HepG2 (cell line): ENCODE measurements at regions not wholly inside any gene's neighbourhood (a gene's known extent, or its start where the extent isn't known, plus 50 kb on each side); places are given as distances from the start of the nearest gene placed in this dataset.
A peak's percentile ranks its signal among the peaks of the same experiment; 100 is the strongest.

Experiments used
- CCAR2 ChIP-seq: fragments of 200-400 bp; formaldehyde crosslinking; optimal IDR thresholded peaks from 2 replicates; pipeline ENCODE3; 2018; ENCODE audit warnings: low read depth, mild to moderate bottlenecking, low read length, moderate library complexity
- DMTF1 ChIP-seq: sonication (generic); formaldehyde crosslinking; IDR thresholded peaks from 2 replicates; pipeline ENCODE4 v1.4.0; 2020; ENCODE audit warnings: mild to moderate bottlenecking, missing genetic modification reagents
- HNRNPUL1 ChIP-seq: fragments of 200-400 bp; formaldehyde crosslinking; IDR thresholded peaks from 2 replicates; pipeline ENCODE4 v1.6.1; 2017; ENCODE audit warnings: low read depth, mild to moderate bottlenecking, low read length, moderate library complexity
- KAT7 ChIP-seq: IDR thresholded peaks from 2 replicates; pipeline ENCODE4 v1.6.1; 2018; ENCODE audit warnings: borderline replicate concordance, missing compliant biosample characterization
- KAT8 ChIP-seq: IDR thresholded peaks from 2 replicates; pipeline ENCODE4 v1.6.1; 2016; ENCODE audit warnings: missing genetic modification reagents, missing compliant biosample characterization
- KLF13 ChIP-seq: sonication (generic); formaldehyde crosslinking; IDR thresholded peaks from 2 replicates; pipeline ENCODE4 v1.4.0; 2020; ENCODE audit warnings: mild to moderate bottlenecking, missing genetic modification reagents
- PLRG1 ChIP-seq: fragments of 450-650 bp; conservative IDR thresholded peaks from 2 replicates; pipeline ENCODE4 v1.6.1; 2016
- RNF2 ChIP-seq: fragments of 450-650 bp; conservative IDR thresholded peaks from 2 replicates; pipeline ENCODE4 v1.6.1; 2016; ENCODE audit warnings: low read depth
- U2AF1 ChIP-seq: fragments of 200-400 bp; formaldehyde crosslinking; optimal IDR thresholded peaks from 2 replicates; pipeline ENCODE3; 2017; ENCODE audit warnings: mild to moderate bottlenecking, low read depth, low read length
- ZFP90 ChIP-seq: sonication (generic); formaldehyde crosslinking; IDR thresholded peaks from 2 replicates; pipeline ENCODE4 v1.8.0; 2022; ENCODE audit warnings: missing genetic modification reagents, mild to moderate bottlenecking, inconsistent platforms, borderline replicate concordance
- ZNF292 ChIP-seq: sonication (generic); formaldehyde crosslinking; IDR thresholded peaks from 2 replicates; pipeline ENCODE4 v1.8.1; 2022; ENCODE audit warnings: mild to moderate bottlenecking, low read depth, missing genetic modification reagents, borderline replicate concordance
- ZNF333 ChIP-seq: sonication (generic); formaldehyde crosslinking; IDR thresholded peaks from 2 replicates; pipeline ENCODE4 v1.4.0; 2020; ENCODE audit warnings: mild to moderate bottlenecking, missing genetic modification reagents, borderline replicate concordance
- ZNF441 ChIP-seq: sonication (generic); formaldehyde crosslinking; IDR thresholded peaks from 2 replicates; pipeline ENCODE4 v1.7.0; 2021; ENCODE audit warnings: missing genetic modification reagents, borderline replicate concordance
- ZNF687 ChIP-seq: sonication (generic); formaldehyde crosslinking; IDR thresholded peaks from 2 replicates; pipeline ENCODE4 v1.5.1; 2020; ENCODE audit warnings: mild to moderate bottlenecking, missing genetic modification reagents, moderate library complexity
- ZNF737 ChIP-seq: sonication (generic); formaldehyde crosslinking; IDR thresholded peaks from 2 replicates; pipeline ENCODE4 v1.5.0; 2020; ENCODE audit warnings: missing genetic modification reagents, mild to moderate bottlenecking, borderline replicate concordance
- TF ChIP-seq, protein P1 (sequence below): sonication (generic); formaldehyde crosslinking; IDR thresholded peaks from 2 replicates; pipeline ENCODE4 v1.5.0; 2020; ENCODE audit warnings: mild to moderate bottlenecking, missing genetic modification reagents
- TF ChIP-seq, protein P2 (sequence below): sonication (generic); formaldehyde crosslinking; IDR thresholded peaks from 2 replicates; pipeline ENCODE4 v1.5.0; 2020; ENCODE audit warnings: mild to moderate bottlenecking, missing genetic modification reagents
- TF ChIP-seq, protein P3 (sequence below): IDR thresholded peaks from 2 replicates; pipeline ENCODE4 v1.6.1; 2016; ENCODE audit warnings: missing compliant biosample characterization, missing genetic modification reagents, borderline replicate concordance

GRCh38 chr6:63448229-63448628 lies 124.1 kb upstream of the LOC128125822 start (continued):
- TF ChIP-seq, protein P1, sequence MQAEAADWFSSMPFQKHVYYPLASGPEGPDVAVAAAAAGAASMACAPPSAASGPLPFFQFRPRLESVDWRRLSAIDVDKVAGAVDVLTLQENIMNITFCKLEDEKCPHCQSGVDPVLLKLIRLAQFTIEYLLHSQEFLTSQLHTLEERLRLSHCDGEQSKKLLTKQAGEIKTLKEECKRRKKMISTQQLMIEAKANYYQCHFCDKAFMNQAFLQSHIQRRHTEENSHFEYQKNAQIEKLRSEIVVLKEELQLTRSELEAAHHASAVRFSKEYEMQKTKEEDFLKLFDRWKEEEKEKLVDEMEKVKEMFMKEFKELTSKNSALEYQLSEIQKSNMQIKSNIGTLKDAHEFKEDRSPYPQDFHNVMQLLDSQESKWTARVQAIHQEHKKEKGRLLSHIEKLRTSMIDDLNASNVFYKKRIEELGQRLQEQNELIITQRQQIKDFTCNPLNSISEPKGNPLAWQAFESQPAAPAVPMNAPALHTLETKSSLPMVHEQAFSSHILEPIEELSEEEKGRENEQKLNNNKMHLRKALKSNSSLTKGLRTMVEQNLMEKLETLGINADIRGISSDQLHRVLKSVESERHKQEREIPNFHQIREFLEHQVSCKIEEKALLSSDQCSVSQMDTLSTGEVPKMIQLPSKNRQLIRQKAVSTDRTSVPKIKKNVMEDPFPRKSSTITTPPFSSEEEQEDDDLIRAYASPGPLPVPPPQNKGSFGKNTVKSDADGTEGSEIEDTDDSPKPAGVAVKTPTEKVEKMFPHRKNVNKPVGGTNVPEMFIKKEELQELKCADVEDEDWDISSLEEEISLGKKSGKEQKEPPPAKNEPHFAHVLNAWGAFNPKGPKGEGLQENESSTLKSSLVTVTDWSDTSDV (CRISPR knock-in tag): no peak
- TF ChIP-seq ZNF687 (CRISPR knock-in tag) (no peak), ZNF333 (no peak), ZNF441 (CRISPR knock-in tag) (no peak), U2AF1 (no peak), KAT8 (peak; percentile 32; the same call in 1 of the 2 replicates), PLRG1 (no peak), ZFP90 (CRISPR knock-in tag) (no peak), ZNF737 (no peak), DMTF1 (CRISPR knock-in tag) (no peak), HNRNPUL1 (0 out of 2 replicates have a peak, but pooled peaks have one; percentile 0), KLF13 (no peak), RNF2 (no peak), CCAR2 (no peak), KAT7 (CRISPR knock-in tag) (no peak), ZNF292 (no peak)
- TF ChIP-seq, protein P2, sequence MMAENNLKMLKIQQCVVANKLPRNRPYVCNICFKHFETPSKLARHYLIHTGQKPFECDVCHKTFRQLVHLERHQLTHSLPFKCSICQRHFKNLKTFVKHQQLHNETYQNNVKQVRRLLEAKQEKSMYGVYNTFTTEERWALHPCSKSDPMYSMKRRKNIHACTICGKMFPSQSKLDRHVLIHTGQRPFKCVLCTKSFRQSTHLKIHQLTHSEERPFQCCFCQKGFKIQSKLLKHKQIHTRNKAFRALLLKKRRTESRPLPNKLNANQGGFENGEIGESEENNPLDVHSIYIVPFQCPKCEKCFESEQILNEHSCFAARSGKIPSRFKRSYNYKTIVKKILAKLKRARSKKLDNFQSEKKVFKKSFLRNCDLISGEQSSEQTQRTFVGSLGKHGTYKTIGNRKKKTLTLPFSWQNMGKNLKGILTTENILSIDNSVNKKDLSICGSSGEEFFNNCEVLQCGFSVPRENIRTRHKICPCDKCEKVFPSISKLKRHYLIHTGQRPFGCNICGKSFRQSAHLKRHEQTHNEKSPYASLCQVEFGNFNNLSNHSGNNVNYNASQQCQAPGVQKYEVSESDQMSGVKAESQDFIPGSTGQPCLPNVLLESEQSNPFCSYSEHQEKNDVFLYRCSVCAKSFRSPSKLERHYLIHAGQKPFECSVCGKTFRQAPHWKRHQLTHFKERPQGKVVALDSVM: no peak
- TF ChIP-seq, protein P3, sequence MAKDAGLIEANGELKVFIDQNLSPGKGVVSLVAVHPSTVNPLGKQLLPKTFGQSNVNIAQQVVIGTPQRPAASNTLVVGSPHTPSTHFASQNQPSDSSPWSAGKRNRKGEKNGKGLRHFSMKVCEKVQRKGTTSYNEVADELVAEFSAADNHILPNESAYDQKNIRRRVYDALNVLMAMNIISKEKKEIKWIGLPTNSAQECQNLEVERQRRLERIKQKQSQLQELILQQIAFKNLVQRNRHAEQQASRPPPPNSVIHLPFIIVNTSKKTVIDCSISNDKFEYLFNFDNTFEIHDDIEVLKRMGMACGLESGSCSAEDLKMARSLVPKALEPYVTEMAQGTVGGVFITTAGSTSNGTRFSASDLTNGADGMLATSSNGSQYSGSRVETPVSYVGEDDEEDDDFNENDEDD (CRISPR knock-in tag): no peak
